ENCODE measurements at regions not wholly inside any gene's neighbourhood (a gene's known extent, or its start where the extent isn't known, plus 50 kb on each side); places are given as distances from the start of the nearest gene placed in this dataset.

- TF ChIP-seq CTCF (IDR thresholded peaks at IDR 0.05) (no peak), POLR2A (IDR thresholded peaks at IDR 0.05) (no peak)
- Histone ChIP-seq H3K27ac (no peak overlapping the region), H3K4me3 (no peak overlapping the region), H3K27me3 (no peaks in the 10 kb centered on the region), H3K9me3 (no peaks in the 10 kb centered on the region), H3K36me3 (no peaks in the 10 kb centered on the region), H3K4me1 (no peaks in the 10 kb centered on the region)
- WGBS, 2 donors, result 85 to 90% methylated on average over 7 of the region's 7 CpGs
- intact Hi-C loops (cut with DNase I), result no loop called here
- no peak for DNase-seq
Observed at GRCh38 chr11:92770419-92770818, 199.0 kb upstream of the MTNR1B start.

- no peak overlapping the region for H3K27ac ChIP-seq
Observed at GRCh38 chr11:92770981-92771380, 198.5 kb upstream of the MTNR1B start.

GRCh38 chr11:92771701-92772100 lies 197.8 kb upstream of the MTNR1B start:
- Histone ChIP-seq H3K4me3 (no peak overlapping the region), H3K9me3 (no peaks in the 10 kb centered on the region), H3K36me3 (no peaks in the 10 kb centered on the region), H3K27me3 (no peaks in the 10 kb centered on the region), H3K4me1 (no peaks in the 10 kb centered on the region), H3K27ac (no peak overlapping the region)
- intact Hi-C loops (cut with DNase I), result no loop called here
- 74 to 76% methylated on average over 3 of the region's 3 CpGs for WGBS, 2 donors
- no peak for DNase-seq
- TF ChIP-seq POLR2A (IDR thresholded peaks at IDR 0.05), result no peak
- TF ChIP-seq CTCF (IDR thresholded peaks at IDR 0.05), result no peak

More at GRCh38 chr11:92770981-92771380, 198.5 kb upstream of the MTNR1B start:
- TF ChIP-seq POLR2A (IDR thresholded peaks at IDR 0.05) (no peak), CTCF (IDR thresholded peaks at IDR 0.05) (no peak)
- Histone ChIP-seq H3K4me3 (no peak overlapping the region), H3K36me3 (no peaks in the 10 kb centered on the region), H3K27me3 (no peaks in the 10 kb centered on the region), H3K9me3 (no peaks in the 10 kb centered on the region), H3K4me1 (no peaks in the 10 kb centered on the region)
- 56 to 60% methylated on average over 9 of the region's 9 CpGs for WGBS, 2 donors
- no peak for DNase-seq
- intact Hi-C loops (cut with DNase I), result no loop called here

GRCh38 chr11:92775003-92775676 lies 194.3 kb upstream of the MTNR1B start:
- intact Hi-C loops (cut with DNase I), result no loop called here
- WGBS, 2 donors, result 71 to 74% methylated on average over 2 of the region's 2 CpGs
- H3K9me3 ChIP-seq, result no peaks in the 10 kb centered on the region
- no peak for TF ChIP-seq CTCF (IDR thresholded peaks at IDR 0.05)
- TF ChIP-seq POLR2A (IDR thresholded peaks at IDR 0.05), result no peak
- H3K4me3 ChIP-seq, result no peak overlapping the region
- DNase-seq, result no peak
- H3K36me3 ChIP-seq, result no peaks in the 10 kb centered on the region
- no peaks in the 10 kb centered on the region for H3K27me3 ChIP-seq
- no peak overlapping the region for H3K27ac ChIP-seq
- no peaks in the 10 kb centered on the region for H3K4me1 ChIP-seq

GRCh38 chr11:92776676-92777075 lies 192.8 kb upstream of the MTNR1B start:
- WGBS, 2 donors, result 61 to 81% methylated on average over 2 of the region's 2 CpGs

More at GRCh38 chr11:92776676-92777075, 192.8 kb upstream of the MTNR1B start:
- no peak for TF ChIP-seq CTCF (IDR thresholded peaks at IDR 0.05)
- TF ChIP-seq POLR2A (IDR thresholded peaks at IDR 0.05), result no peak
- no peak for DNase-seq
- no peaks in the 10 kb centered on the region for H3K4me1 ChIP-seq
- H3K9me3 ChIP-seq, result no peaks in the 10 kb centered on the region
- no peaks in the 10 kb centered on the region for H3K27me3 ChIP-seq
- no peaks in the 10 kb centered on the region for H3K36me3 ChIP-seq
- no peak overlapping the region for H3K27ac ChIP-seq
- H3K4me3 ChIP-seq, result no peak overlapping the region
- intact Hi-C loops (cut with DNase I), result no loop called here

Data from esophagus squamous epithelium (tissue), 5 donors.